Gastrocnemius medialis (tissue), 4 donors: ENCODE measurements at regions not wholly inside any gene's neighbourhood (a gene's known extent, or its start where the extent isn't known, plus 50 kb on each side); places are given as distances from the start of the nearest gene placed in this dataset.

Source experiments
- POLR2A ChIP-seq, 2 donors: fragments of 450-650 bp; IDR thresholded peaks; one replicate each; pipeline ENCODE4 v1.6.1; 2017; ENCODE audit warnings: antibody characterized with exemption in 2 of 2, mild to moderate bottlenecking in 2 of 2, moderate library complexity in 2 of 2
- TF ChIP-seq, protein P1 (sequence below), 5 experiments: fragments of 450-650 bp in 3 of 5; fragments of 200-600 bp in 2 of 5; sonication (generic) in 2 of 5; IDR thresholded peaks in 4 of 5; conservative IDR thresholded peaks in 1 of 5; 1 replicate in 4 of 5; 2 replicates in 1 of 5; pipeline ENCODE4 v1.5.1; 2016 to 2019; ENCODE audit warnings: antibody characterized with exemption in 5 of 5, mild to moderate bottlenecking in 3 of 5, moderate library complexity in 3 of 5

- TF ChIP-seq, protein P1, sequence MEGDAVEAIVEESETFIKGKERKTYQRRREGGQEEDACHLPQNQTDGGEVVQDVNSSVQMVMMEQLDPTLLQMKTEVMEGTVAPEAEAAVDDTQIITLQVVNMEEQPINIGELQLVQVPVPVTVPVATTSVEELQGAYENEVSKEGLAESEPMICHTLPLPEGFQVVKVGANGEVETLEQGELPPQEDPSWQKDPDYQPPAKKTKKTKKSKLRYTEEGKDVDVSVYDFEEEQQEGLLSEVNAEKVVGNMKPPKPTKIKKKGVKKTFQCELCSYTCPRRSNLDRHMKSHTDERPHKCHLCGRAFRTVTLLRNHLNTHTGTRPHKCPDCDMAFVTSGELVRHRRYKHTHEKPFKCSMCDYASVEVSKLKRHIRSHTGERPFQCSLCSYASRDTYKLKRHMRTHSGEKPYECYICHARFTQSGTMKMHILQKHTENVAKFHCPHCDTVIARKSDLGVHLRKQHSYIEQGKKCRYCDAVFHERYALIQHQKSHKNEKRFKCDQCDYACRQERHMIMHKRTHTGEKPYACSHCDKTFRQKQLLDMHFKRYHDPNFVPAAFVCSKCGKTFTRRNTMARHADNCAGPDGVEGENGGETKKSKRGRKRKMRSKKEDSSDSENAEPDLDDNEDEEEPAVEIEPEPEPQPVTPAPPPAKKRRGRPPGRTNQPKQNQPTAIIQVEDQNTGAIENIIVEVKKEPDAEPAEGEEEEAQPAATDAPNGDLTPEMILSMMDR (IDR thresholded peaks at IDR 0.05 in 4 of 5, conservative IDR thresholded peaks at IDR 0.05 in 1 of 5) = no peak
- TF ChIP-seq POLR2A (IDR thresholded peaks at IDR 0.05) = no peak
These were observed 169.2 kb downstream of the OR2B2 start for GRCh38 chr6:27742833-27743573.
